Endothelial cell (in vitro differentiated cells): ENCODE measurements at regions not wholly inside any gene's neighbourhood (a gene's known extent, or its start where the extent isn't known, plus 50 kb on each side); places are given as distances from the start of the nearest gene placed in this dataset.

Experiments used
- DNase-seq: peaks from one replicate; pipeline ENCODE4 v3.0.0; 2021; ENCODE audit warnings: low spot score
- H3K27ac Mint-ChIP-seq: one replicate; pipeline ENCODE4 v1.8.0; 2021; ENCODE audit warnings: mixed read lengths, inconsistent platforms; ENCODE audit not compliant: unreplicated experiment
- H3K27me3 Mint-ChIP-seq: one replicate; pipeline ENCODE4 v1.8.0; 2021; ENCODE audit warnings: mild to moderate bottlenecking, moderate library complexity, mixed read lengths, inconsistent platforms; ENCODE audit not compliant: unreplicated experiment
- H3K36me3 Mint-ChIP-seq: one replicate; pipeline ENCODE4 v1.8.0; 2021; ENCODE audit warnings: mild to moderate bottlenecking, low read depth, mixed read lengths, inconsistent platforms; ENCODE audit not compliant: unreplicated experiment
- H3K4me1 Mint-ChIP-seq: one replicate; pipeline ENCODE4 v1.8.0; 2021; ENCODE audit warnings: mild to moderate bottlenecking, mixed read lengths, inconsistent platforms; ENCODE audit not compliant: unreplicated experiment
- H3K4me3 Mint-ChIP-seq: one replicate; pipeline ENCODE4 v1.8.0; 2021; ENCODE audit warnings: mild to moderate bottlenecking, mixed read lengths, inconsistent platforms; ENCODE audit not compliant: unreplicated experiment
- H3K9me3 Mint-ChIP-seq: one replicate; pipeline ENCODE4 v1.8.0; 2021; ENCODE audit warnings: mixed read lengths, inconsistent platforms; ENCODE audit not compliant: unreplicated experiment
- TF ChIP-seq, protein P1 (sequence below): fragments of 200-600 bp; sonication (generic); IDR thresholded peaks from one replicate; pipeline ENCODE4 v1.5.0; 2021; ENCODE audit warnings: antibody characterized with exemption; ENCODE audit not compliant: unreplicated experiment

DNA sequence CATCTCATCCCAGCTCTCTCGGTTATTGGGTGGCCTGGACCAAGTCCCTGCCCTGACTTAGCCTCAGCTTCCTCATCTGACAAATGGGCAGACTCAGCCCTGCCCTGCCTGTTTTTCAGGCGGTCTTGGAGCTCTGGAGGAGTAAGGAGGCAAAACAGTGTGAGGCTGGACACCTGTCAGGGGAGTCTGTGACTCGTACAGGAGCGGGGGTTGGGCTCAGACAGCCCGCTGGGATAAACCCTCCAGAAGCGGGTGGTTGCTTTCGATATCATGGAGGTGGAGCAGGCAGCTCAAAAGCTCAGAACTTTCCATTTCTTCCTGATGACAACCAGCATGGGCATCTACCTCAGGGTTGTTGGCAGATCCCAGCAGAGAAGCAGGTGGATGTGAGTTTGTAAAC is 72.9 kb upstream of the GGTA1 start:
- no peak for DNase-seq

DNA sequence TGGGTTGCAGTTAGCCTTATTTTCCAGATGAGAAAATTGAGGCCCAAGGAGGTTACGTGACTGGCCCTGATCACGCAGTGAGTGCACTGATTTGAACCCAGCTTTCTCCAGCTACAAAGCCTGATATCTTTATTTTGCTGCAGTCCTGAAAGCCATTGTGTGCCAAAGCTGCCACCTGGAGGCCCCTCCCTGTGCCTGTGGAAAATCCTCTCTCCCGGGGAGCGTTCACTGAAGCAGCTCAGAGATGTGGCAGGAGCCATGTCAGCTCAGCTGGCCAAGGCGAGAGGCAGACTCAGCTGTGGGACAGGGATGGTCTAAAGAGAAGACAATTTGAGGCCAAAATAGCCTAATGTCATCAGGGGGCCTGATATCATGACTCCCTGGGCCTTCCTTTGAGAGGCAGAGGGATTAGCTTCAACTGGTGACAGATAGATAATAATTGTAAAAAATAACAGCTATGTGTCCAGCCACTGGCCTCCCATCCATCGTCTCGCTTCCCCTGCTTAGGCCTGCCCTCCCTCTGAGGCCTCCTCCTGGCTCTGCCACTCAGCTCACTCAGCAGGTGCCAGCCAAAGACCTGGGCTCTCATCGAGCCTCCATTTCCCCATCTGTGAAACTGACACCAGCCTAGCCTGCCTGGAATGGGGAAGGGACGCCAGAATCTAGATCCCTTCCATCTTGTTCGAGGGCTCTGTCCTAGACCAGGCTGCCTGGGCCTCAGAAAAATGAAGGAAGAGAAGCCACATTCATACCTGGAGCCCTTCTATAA is 74.3 kb upstream of the GGTA1 start:
- Mint-ChIP-seq H3K27ac (peak overlapping the region; percentile 37), H3K4me3 (no peak overlapping the region), H3K27me3 (peaks cover 5% of the 10 kb centered on the region), H3K36me3 (peaks cover 5% of the 10 kb centered on the region), H3K4me1 (peaks cover 10% of the 10 kb centered on the region), H3K9me3 (no peaks in the 10 kb centered on the region)
- no peak for DNase-seq
- TF ChIP-seq, protein P1, sequence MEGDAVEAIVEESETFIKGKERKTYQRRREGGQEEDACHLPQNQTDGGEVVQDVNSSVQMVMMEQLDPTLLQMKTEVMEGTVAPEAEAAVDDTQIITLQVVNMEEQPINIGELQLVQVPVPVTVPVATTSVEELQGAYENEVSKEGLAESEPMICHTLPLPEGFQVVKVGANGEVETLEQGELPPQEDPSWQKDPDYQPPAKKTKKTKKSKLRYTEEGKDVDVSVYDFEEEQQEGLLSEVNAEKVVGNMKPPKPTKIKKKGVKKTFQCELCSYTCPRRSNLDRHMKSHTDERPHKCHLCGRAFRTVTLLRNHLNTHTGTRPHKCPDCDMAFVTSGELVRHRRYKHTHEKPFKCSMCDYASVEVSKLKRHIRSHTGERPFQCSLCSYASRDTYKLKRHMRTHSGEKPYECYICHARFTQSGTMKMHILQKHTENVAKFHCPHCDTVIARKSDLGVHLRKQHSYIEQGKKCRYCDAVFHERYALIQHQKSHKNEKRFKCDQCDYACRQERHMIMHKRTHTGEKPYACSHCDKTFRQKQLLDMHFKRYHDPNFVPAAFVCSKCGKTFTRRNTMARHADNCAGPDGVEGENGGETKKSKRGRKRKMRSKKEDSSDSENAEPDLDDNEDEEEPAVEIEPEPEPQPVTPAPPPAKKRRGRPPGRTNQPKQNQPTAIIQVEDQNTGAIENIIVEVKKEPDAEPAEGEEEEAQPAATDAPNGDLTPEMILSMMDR = no peak

More for the DNA sequence above, 72.9 kb upstream of the GGTA1 start:
- Mint-ChIP-seq H3K27me3 (peaks cover 4% of the 10 kb centered on the region), H3K27ac (no peak overlapping the region), H3K36me3 (peaks cover 5% of the 10 kb centered on the region), H3K9me3 (no peaks in the 10 kb centered on the region), H3K4me3 (no peak overlapping the region), H3K4me1 (peaks cover 16% of the 10 kb centered on the region)
- TF ChIP-seq, protein P1 = no peak

DNA sequence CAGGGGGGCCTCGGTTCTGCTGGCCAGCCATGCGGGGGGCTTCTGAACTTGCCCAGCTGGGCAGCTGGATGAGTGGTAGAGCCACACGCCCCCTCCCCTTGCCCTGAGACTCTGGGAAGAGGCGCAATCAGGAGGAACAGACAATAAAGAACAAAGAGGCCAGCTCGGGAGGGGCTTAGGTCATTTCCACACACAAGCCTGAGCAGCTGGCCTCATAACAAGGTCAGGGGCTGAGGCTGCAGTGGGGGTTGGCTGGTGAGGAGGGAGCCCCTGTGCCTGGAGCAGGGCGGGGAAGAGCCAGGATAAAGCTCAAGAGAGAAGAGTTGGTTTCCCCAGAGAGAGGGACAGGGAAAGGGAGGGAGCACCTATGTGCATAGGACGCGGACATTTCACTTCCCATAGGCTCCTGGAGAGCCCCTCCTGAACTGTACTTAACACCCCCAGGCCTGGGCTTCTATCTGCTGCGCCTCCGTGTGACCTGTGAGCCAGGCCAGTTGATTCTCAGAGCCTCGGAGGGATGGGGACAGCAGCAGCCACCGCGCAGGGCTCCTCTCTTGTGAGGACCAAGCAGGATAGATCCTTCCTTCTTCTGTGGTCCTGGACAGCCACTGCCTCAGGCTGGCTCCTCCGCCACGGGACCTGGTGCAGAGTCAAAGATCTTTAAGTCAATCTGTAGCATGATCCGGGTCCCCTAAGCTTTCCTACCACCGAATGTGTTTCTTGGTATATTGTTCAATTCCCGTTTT is 75.3 kb upstream of the GGTA1 start:
- Mint-ChIP-seq H3K36me3 (peaks cover 5% of the 10 kb centered on the region), H3K9me3 (no peaks in the 10 kb centered on the region), H3K27me3 (peaks cover 5% of the 10 kb centered on the region), H3K4me1 (peaks cover 6% of the 10 kb centered on the region), H3K27ac (no peak overlapping the region), H3K4me3 (no peak overlapping the region)
- DNase-seq = no peak
- TF ChIP-seq, protein P1 = no peak

DNA sequence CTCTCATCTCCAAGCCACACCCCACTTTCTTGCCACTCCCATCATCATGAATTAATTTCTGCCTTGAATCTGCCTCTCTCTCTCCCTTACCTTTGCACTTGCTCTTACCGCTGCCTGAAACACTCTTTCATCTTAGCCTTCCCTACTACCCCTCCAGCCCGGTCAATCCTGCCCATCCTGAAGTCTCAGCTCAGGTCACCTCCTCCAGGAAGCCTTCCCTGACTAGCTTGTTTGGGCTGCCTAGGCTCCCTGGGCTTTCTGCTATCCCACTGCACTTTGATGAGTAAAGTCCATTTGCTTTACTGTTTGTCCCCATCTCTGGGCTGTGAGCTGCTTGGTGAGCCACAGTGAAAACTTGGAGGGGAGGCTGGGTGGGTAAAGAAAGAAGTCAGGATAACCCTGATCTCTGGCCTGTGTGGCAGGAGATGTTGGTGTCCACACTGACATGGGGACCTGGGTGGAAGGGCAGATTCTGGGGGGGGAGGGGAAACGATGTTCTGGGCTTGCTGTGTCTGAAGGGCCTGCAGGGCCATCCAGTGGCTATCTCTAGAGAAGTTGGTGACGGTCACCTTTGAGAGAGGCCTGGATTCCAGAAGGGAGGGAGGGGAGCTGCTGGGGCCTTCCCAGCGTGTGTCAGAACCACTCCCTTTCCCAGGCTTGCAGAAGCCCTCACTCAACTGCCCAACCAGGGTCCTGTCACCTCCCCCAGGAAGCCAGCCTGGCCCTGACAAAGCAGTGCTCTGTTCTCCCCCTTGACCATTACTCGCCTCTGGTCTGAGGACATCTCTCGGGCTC is 75.0 kb upstream of the DAB2IP start:
- TF ChIP-seq, protein P1 = no peak
- peaks cover 9% of the 10 kb centered on the region for H3K27me3 Mint-ChIP-seq
- DNase-seq = no peak
- peak overlapping the region; percentile 20 for H3K27ac Mint-ChIP-seq
- peaks cover 6% of the 10 kb centered on the region for H3K4me1 Mint-ChIP-seq
- H3K36me3 Mint-ChIP-seq = peaks cover 5% of the 10 kb centered on the region
- no peaks in the 10 kb centered on the region for H3K9me3 Mint-ChIP-seq
- H3K4me3 Mint-ChIP-seq = peak overlapping the region; percentile 11
